Brain microvascular endothelial cell (primary cell): ENCODE measurements at regions not wholly inside any gene's neighbourhood (a gene's known extent, or its start where the extent isn't known, plus 50 kb on each side); places are given as distances from the start of the nearest gene placed in this dataset.

ENCODE experiments used
- DNase-seq: peaks from one replicate; pipeline ENCODE4 v3.0.0-alpha.2; 2020
- H3K27ac ChIP-seq: fragments of 250-450 bp; sonication (Bioruptor Pico); 2 replicates; pipeline ENCODE4 v1.5.1; 2020; ENCODE audit warnings: mild to moderate bottlenecking, moderate library complexity
- H3K27me3 ChIP-seq: fragments of 250-450 bp; sonication (Bioruptor Pico); replicated peaks from 2 replicates; pipeline ENCODE4 v1.5.1; 2020; ENCODE audit warnings: mild to moderate bottlenecking
- H3K36me3 ChIP-seq: fragments of 250-450 bp; sonication (Bioruptor Pico); replicated peaks from 2 replicates; pipeline ENCODE4 v1.5.1; 2020; ENCODE audit warnings: mild to moderate bottlenecking
- H3K4me3 ChIP-seq: 2 replicates; pipeline ENCODE4 v1.5.1; 2011; ENCODE audit warnings: low read depth, mild to moderate bottlenecking, control low read depth, low read length, moderate library complexity
- in situ Hi-C: cut with HindIII; loops from 2 replicates; pipeline ENCODE4 v1.10.0; 2017; ENCODE audit warnings: low sequenced_read_pairs, low pct_ligation_motif_present
- TF ChIP-seq, protein P1 (sequence below): IDR thresholded peaks from 2 replicates; pipeline ENCODE4 v1.5.1; 2011; ENCODE audit warnings: low read depth, mild to moderate bottlenecking, moderate library complexity, low read length, control low read depth, inconsistent platforms; ENCODE audit errors: missing control alignments

DNA sequence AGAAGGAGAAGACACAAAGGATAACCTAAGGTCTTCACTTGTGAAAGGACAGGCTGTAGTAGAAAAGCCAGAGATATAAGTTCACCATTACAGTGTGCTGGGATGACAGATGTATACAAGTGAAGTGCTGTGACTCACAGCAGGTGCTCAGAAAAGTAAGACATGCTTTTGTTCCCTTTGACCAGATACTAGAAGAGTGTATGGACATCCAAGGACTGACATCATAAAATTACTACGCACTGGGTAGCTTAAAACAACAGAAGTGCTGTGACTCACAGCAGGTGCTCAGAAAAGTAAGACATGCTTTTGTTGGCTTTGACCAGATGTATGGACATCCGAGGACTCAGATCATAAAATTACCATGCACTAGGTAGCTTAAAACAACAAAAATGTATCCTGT is 61.6 kb upstream of the BTC start:
- no peaks in the 10 kb centered on the region for H3K36me3 ChIP-seq
- in situ Hi-C loops: no loop called here
- no peak overlapping the region for H3K27ac ChIP-seq
- no peak for DNase-seq
- H3K27me3 ChIP-seq: no peaks in the 10 kb centered on the region
- TF ChIP-seq, protein P1, sequence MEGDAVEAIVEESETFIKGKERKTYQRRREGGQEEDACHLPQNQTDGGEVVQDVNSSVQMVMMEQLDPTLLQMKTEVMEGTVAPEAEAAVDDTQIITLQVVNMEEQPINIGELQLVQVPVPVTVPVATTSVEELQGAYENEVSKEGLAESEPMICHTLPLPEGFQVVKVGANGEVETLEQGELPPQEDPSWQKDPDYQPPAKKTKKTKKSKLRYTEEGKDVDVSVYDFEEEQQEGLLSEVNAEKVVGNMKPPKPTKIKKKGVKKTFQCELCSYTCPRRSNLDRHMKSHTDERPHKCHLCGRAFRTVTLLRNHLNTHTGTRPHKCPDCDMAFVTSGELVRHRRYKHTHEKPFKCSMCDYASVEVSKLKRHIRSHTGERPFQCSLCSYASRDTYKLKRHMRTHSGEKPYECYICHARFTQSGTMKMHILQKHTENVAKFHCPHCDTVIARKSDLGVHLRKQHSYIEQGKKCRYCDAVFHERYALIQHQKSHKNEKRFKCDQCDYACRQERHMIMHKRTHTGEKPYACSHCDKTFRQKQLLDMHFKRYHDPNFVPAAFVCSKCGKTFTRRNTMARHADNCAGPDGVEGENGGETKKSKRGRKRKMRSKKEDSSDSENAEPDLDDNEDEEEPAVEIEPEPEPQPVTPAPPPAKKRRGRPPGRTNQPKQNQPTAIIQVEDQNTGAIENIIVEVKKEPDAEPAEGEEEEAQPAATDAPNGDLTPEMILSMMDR: no peak
- no peak overlapping the region for H3K4me3 ChIP-seq

DNA sequence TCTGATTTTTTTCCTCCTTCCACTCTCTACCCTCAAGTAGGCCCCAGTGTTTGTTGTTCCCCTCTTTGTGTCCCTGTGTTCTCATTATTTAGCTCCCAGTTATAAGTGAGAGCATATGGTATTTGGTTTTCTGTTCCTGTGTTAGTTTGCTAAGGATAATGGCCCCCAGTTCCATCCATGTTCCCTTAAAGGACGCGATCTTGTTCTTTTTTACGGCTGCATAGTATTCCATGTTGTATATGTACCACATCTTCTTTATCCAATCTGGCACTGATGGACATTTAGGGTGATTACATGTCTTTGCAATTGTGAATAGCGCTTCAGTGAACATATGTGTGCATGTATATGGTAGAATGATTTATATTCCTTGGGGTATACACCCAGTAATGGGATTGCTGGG is 54.5 kb upstream of the BTC start:
- H3K36me3 ChIP-seq: no peaks in the 10 kb centered on the region
- no peaks in the 10 kb centered on the region for H3K27me3 ChIP-seq
- TF ChIP-seq, protein P1: no peak
- in situ Hi-C loops: no loop called here
- no peak overlapping the region for H3K4me3 ChIP-seq
- DNase-seq: no peak
- H3K27ac ChIP-seq: no peak overlapping the region

DNA sequence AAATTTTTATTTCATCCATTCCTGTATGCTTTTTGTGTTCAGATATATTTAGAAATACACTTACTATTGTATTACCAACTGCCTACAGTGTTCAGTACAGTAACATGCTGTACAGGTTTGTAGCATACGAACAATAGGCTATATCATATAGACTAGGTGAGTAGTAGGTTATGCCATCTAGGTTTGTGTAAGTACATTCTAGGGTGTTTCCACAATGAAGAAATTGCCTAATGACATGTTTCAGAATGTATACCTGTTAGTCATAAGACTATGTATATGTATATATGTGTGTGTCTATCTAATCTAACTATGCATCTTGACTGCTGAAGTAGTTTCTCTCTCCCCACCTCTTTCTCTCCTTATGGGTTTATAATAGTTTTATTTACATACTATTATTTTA is 51.5 kb upstream of the BTC start:
- no peaks in the 10 kb centered on the region for H3K27me3 ChIP-seq
- no peaks in the 10 kb centered on the region for H3K36me3 ChIP-seq
- H3K4me3 ChIP-seq: no peak overlapping the region
- no peak overlapping the region for H3K27ac ChIP-seq
- TF ChIP-seq, protein P1: no peak
- in situ Hi-C loops: no loop called here
- DNase-seq: no peak
